H9 (cell line): ENCODE measurements at regions not wholly inside any gene's neighbourhood (a gene's known extent, or its start where the extent isn't known, plus 50 kb on each side); places are given as distances from the start of the nearest gene placed in this dataset.

Source experiments
- DNase-seq: peaks from one replicate; pipeline ENCODE4 v3.0.0-alpha.2; 2017
- H2AFZ ChIP-seq: one replicate; pipeline ENCODE4 v1.6.1; 2013; ENCODE audit warnings: mild to moderate bottlenecking, low read length, control low read depth, moderate library complexity
- H2AK5ac ChIP-seq: 2 replicates; pipeline ENCODE4 v1.6.1; 2013; ENCODE audit warnings: low read length, control low read depth, mixed read lengths; ENCODE audit not compliant: insufficient read length
- H2BK120ac ChIP-seq: one replicate; pipeline ENCODE4 v1.6.1; 2013; ENCODE audit warnings: low read depth, mild to moderate bottlenecking, low read length, control low read depth, inconsistent platforms; ENCODE audit not compliant: poor library complexity, severe bottlenecking
- H2BK12ac ChIP-seq: 2 replicates; pipeline ENCODE4 v1.6.1; 2013; ENCODE audit warnings: low read length, control low read depth, mixed read lengths, low read depth; ENCODE audit not compliant: insufficient read length
- H2BK15ac ChIP-seq: 2 replicates; pipeline ENCODE4 v1.6.1; 2013; ENCODE audit warnings: low read depth, low read length, control low read depth
- H2BK20ac ChIP-seq: one replicate; pipeline ENCODE4 v1.6.1; 2013; ENCODE audit warnings: low read depth, mild to moderate bottlenecking, low read length, control low read depth, inconsistent platforms; ENCODE audit not compliant: poor library complexity, severe bottlenecking
- H2BK5ac ChIP-seq: 2 replicates; pipeline ENCODE4 v1.6.1; 2013; ENCODE audit warnings: low read length, control low read depth, mixed read lengths; ENCODE audit not compliant: insufficient read length
- H3K14ac ChIP-seq: 2 replicates; pipeline ENCODE4 v1.6.1; 2013; ENCODE audit warnings: low read length, control low read depth; ENCODE audit not compliant: insufficient read depth
- H3K18ac ChIP-seq: 2 replicates; pipeline ENCODE4 v1.6.1; 2013; ENCODE audit warnings: low read depth, mild to moderate bottlenecking, mixed read lengths, low read length, control low read depth; ENCODE audit not compliant: insufficient read length
- H3K23ac ChIP-seq: 2 replicates; pipeline ENCODE4 v1.6.1; 2013; ENCODE audit warnings: low read length, control low read depth, mixed read lengths, low read depth; ENCODE audit not compliant: insufficient read length
- H3K23me2 ChIP-seq: 2 replicates; pipeline ENCODE4 v1.6.1; 2013; ENCODE audit warnings: low read depth, mild to moderate bottlenecking, mixed read lengths, low read length, control low read depth; ENCODE audit not compliant: insufficient read length, poor library complexity, severe bottlenecking
- H3K27ac ChIP-seq: 2 replicates; pipeline ENCODE4 v1.5.1; 2013; ENCODE audit warnings: low read length, control low read depth, mixed read lengths, low read depth; ENCODE audit not compliant: insufficient read length
- H3K27me3 ChIP-seq: 2 replicates; pipeline ENCODE4 v1.6.1; 2013; ENCODE audit warnings: low read length, control low read depth, inconsistent platforms; ENCODE audit not compliant: insufficient read depth
- H3K4ac ChIP-seq: 2 replicates; pipeline ENCODE4 v1.6.1; 2013; ENCODE audit warnings: low read depth, mild to moderate bottlenecking, control low read depth, inconsistent platforms, low read length, moderate library complexity
- H3K4me1 ChIP-seq: 2 replicates; pipeline ENCODE4 v1.6.1; 2013; ENCODE audit warnings: low read length, control low read depth, inconsistent platforms; ENCODE audit not compliant: insufficient read depth
- H3K4me2 ChIP-seq: 2 replicates; pipeline ENCODE4 v1.6.1; 2013; ENCODE audit warnings: low read length, control low read depth, mixed read lengths; ENCODE audit not compliant: insufficient read length, insufficient read depth
- H3K56ac ChIP-seq: 2 replicates; pipeline ENCODE4 v1.6.1; 2013; ENCODE audit warnings: low read depth, mild to moderate bottlenecking, mixed read lengths, low read length, control low read depth; ENCODE audit not compliant: insufficient read length
- H3K79me1 ChIP-seq: 2 replicates; pipeline ENCODE4 v1.6.1; 2013; ENCODE audit warnings: low read depth, mild to moderate bottlenecking, moderate library complexity, low read length, control low read depth, inconsistent platforms; ENCODE audit not compliant: insufficient read depth, poor library complexity, severe bottlenecking
- H3K79me2 ChIP-seq: 2 replicates; pipeline ENCODE4 v1.6.1; 2013; ENCODE audit warnings: low read length, control low read depth, inconsistent platforms; ENCODE audit not compliant: insufficient read depth
- H3K9ac ChIP-seq: 2 replicates; pipeline ENCODE4 v1.6.1; 2013; ENCODE audit warnings: low read length, control low read depth, mixed read lengths; ENCODE audit not compliant: insufficient read length; ENCODE audit errors: extremely low read depth
- H3K9me3 ChIP-seq: one replicate; pipeline ENCODE4 v1.6.1; 2013; ENCODE audit warnings: low read depth, low read length, inconsistent platforms; ENCODE audit not compliant: control insufficient read depth
- H3T11ph ChIP-seq: one replicate; pipeline ENCODE4 v1.6.1; 2013; ENCODE audit warnings: mild to moderate bottlenecking, low read length, control low read depth, inconsistent platforms
- H4K20me1 ChIP-seq: one replicate; pipeline ENCODE4 v1.6.1; 2013; ENCODE audit not compliant: control insufficient read depth, insufficient read length, insufficient read depth
- H4K5ac ChIP-seq: 2 replicates; pipeline ENCODE4 v1.6.1; 2013; ENCODE audit warnings: low read depth, mild to moderate bottlenecking, mixed read lengths, low read length, control low read depth; ENCODE audit not compliant: insufficient read length
- H4K8ac ChIP-seq: replicated peaks from 2 replicates; pipeline ENCODE4 v1.6.1; 2013; ENCODE audit warnings: low read length, control low read depth, mixed read lengths, low read depth; ENCODE audit not compliant: insufficient read length
- H4K91ac ChIP-seq: 2 replicates; pipeline ENCODE4 v1.6.1; 2013; ENCODE audit warnings: low read depth, mild to moderate bottlenecking, moderate library complexity, mixed read lengths, low read length, control low read depth; ENCODE audit not compliant: insufficient read length
- H3K27ac Mint-ChIP-seq, 3 experiments: 2 replicates in 2 of 3; 3 replicates in 1 of 3; pipeline ENCODE4 v1.8.0; 2020 to 2021; ENCODE audit warnings: mixed read lengths in 3 of 3, mild to moderate bottlenecking in 1 of 3, moderate library complexity in 1 of 3
- H3K27me3 Mint-ChIP-seq: 2 replicates; pipeline ENCODE4 v1.8.0; 2021; ENCODE audit warnings: low read depth, mild to moderate bottlenecking, moderate library complexity, mixed read lengths
- H3K36me3 Mint-ChIP-seq, 3 experiments: 2 replicates in 2 of 3; 3 replicates in 1 of 3; pipeline ENCODE4 v1.8.0; 2020 to 2021; ENCODE audit warnings: low read depth in 3 of 3, mixed read lengths in 3 of 3; ENCODE audit not compliant: insufficient read depth in 1 of 3
- H3K4me1 Mint-ChIP-seq, 2 experiments: 2 replicates each; pipeline ENCODE4 v1.8.0; 2020; ENCODE audit warnings: mixed read lengths in 2 of 2
- H3K4me3 Mint-ChIP-seq, 2 experiments: 2 replicates in 1 of 2; 3 replicates in 1 of 2; pipeline ENCODE4 v1.8.0; 2020 to 2021; ENCODE audit warnings: mild to moderate bottlenecking in 2 of 2, mixed read lengths in 2 of 2, moderate library complexity in 1 of 2
- H3K9me3 Mint-ChIP-seq, 2 experiments: 2 replicates in 1 of 2; 3 replicates in 1 of 2; pipeline ENCODE4 v1.8.0; 2020; ENCODE audit warnings: mild to moderate bottlenecking in 2 of 2, mixed read lengths in 2 of 2, moderate library complexity in 1 of 2
- TF ChIP-seq, protein P1 (sequence below): fragments of 200-600 bp; sonication (generic); conservative IDR thresholded peaks from 3 replicates; pipeline ENCODE4 v1.8.0; 2021; ENCODE audit warnings: antibody characterized with exemption, mild to moderate bottlenecking

DNA sequence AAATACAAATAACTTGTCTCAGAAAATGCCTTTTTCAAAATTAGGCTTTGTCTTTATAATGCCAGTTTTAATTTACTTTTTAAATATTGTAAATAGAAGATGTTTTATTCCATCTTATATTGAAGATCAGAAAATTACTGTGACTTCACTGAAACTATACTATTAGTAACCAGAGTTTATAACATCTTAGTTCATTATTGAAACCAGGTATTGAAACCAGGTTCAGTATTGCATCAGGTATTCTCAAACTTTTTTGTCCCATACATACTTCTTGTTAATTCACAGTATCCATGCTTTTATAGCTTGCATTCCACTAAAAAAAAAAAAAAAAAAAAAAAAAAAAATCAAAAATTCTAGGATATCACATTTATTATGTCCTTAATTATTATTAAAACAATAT, 227.5 kb downstream of the GXYLT1 start:
- H3K27me3 ChIP-seq, result no peaks in the 10 kb centered on the region
- H3T11ph ChIP-seq, result no peak overlapping the region
- H3K9me3 ChIP-seq, result no peaks in the 10 kb centered on the region
- no peaks in the 10 kb centered on the region for H3K79me2 ChIP-seq
- H3K27ac ChIP-seq, result no peak overlapping the region
- H3K4me2 ChIP-seq, result no peak overlapping the region
- no peak overlapping the region for H2BK15ac ChIP-seq
- no peak overlapping the region for H3K4ac ChIP-seq
- H3K18ac ChIP-seq, result no peak overlapping the region
- H2BK12ac ChIP-seq, result no peak overlapping the region
- H3K9me3 Mint-ChIP-seq, result peaks cover 0 to 5% of the 10 kb centered on the region in 2 experiments; a peak in 1 of 5 replicates
- H3K4me1 Mint-ChIP-seq, result peaks cover 44 to 51% of the 10 kb centered on the region in 2 experiments
- peaks cover 5% of the 10 kb centered on the region; the same call in 1 of the 2 replicates for H3K4me1 ChIP-seq
- H4K91ac ChIP-seq, result no peak overlapping the region
- peaks cover 19% of the 10 kb centered on the region for H3K27me3 Mint-ChIP-seq
- H3K9ac ChIP-seq, result no peak overlapping the region
- H3K14ac ChIP-seq, result no peak overlapping the region
- H2BK20ac ChIP-seq, result no peak overlapping the region
- TF ChIP-seq, protein P1, sequence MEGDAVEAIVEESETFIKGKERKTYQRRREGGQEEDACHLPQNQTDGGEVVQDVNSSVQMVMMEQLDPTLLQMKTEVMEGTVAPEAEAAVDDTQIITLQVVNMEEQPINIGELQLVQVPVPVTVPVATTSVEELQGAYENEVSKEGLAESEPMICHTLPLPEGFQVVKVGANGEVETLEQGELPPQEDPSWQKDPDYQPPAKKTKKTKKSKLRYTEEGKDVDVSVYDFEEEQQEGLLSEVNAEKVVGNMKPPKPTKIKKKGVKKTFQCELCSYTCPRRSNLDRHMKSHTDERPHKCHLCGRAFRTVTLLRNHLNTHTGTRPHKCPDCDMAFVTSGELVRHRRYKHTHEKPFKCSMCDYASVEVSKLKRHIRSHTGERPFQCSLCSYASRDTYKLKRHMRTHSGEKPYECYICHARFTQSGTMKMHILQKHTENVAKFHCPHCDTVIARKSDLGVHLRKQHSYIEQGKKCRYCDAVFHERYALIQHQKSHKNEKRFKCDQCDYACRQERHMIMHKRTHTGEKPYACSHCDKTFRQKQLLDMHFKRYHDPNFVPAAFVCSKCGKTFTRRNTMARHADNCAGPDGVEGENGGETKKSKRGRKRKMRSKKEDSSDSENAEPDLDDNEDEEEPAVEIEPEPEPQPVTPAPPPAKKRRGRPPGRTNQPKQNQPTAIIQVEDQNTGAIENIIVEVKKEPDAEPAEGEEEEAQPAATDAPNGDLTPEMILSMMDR, result no peak
- no peak overlapping the region for H4K8ac ChIP-seq
- H4K5ac ChIP-seq, result no peak overlapping the region
- H4K20me1 ChIP-seq, result no peaks in the 10 kb centered on the region
- H2AFZ ChIP-seq, result no peak overlapping the region
- no peak overlapping the region for H3K56ac ChIP-seq
- H3K79me1 ChIP-seq, result no peaks in the 10 kb centered on the region
- H3K23ac ChIP-seq, result no peak overlapping the region
- DNase-seq, result no peak
- H2BK5ac ChIP-seq, result no peak overlapping the region
- H3K36me3 Mint-ChIP-seq, result peaks cover 0 to 7% (median 4%) of the 10 kb centered on the region in 3 experiments; a peak in 1 of 7 replicates
- H2AK5ac ChIP-seq, result no peak overlapping the region
- H3K23me2 ChIP-seq, result no peaks in the 10 kb centered on the region
- no peak overlapping the region for H2BK120ac ChIP-seq
- H3K4me3 Mint-ChIP-seq, result no peak overlapping the region
- H3K27ac Mint-ChIP-seq, result no peak overlapping the region
